Thyroid gland (tissue), 4 donors: ENCODE measurements at regions not wholly inside any gene's neighbourhood (a gene's known extent, or its start where the extent isn't known, plus 50 kb on each side); places are given as distances from the start of the nearest gene placed in this dataset.

Experiments
- DNase-seq, 2 donors: peaks; one replicate each; pipeline ENCODE4 v3.0.0-alpha.2; 2019
- H3K27ac ChIP-seq, 3 donors: fragments of 200-600 bp; sonication (generic); 1 replicate in 2 of 3; 2 replicates in 1 of 3; pipeline ENCODE4 v1.5.1; 2016 to 2019; ENCODE audit warnings: mild to moderate bottlenecking in 1 of 3, moderate library complexity in 1 of 3
- H3K27me3 ChIP-seq: fragments of 200-600 bp; sonication (generic); one replicate; pipeline ENCODE4 v1.5.1; 2019
- H3K36me3 ChIP-seq, 2 donors: fragments of 200-600 bp; sonication (generic); one replicate each; pipeline ENCODE4 v1.5.1; 2016 to 2019
- H3K4me1 ChIP-seq, 2 donors: fragments of 200-600 bp; sonication (generic); one replicate each; pipeline ENCODE4 v1.5.1; 2017 to 2019
- H3K4me3 ChIP-seq, 3 donors: fragments of 200-600 bp; sonication (generic); replicated peaks in 1 of 3; 1 replicate in 2 of 3; 2 replicates in 1 of 3; pipeline ENCODE4 v1.5.1; 2016; ENCODE audit warnings: mild to moderate bottlenecking in 1 of 3
- H3K9me3 ChIP-seq: fragments of 200-600 bp; sonication (generic); one replicate; pipeline ENCODE4 v1.5.1; 2017
- POLR2A ChIP-seq, 2 donors: fragments of 450-650 bp; IDR thresholded peaks; one replicate each; pipeline ENCODE4 v1.6.1; 2017; ENCODE audit warnings: antibody characterized with exemption in 2 of 2, mild to moderate bottlenecking in 2 of 2, moderate library complexity in 1 of 2
- WGBS, 2 donors: methylation state at CpG; one replicate each; pipeline ENCODE4 v1.1.5; 2017; 5-methylcytosine and 5-hydroxymethylcytosine counted together
- intact Hi-C: fragments of 100-400 bp; cut with DNase I; formaldehyde crosslinking; loops from one replicate; pipeline ENCODE4 v1.15.1; 2023
- TF ChIP-seq, protein P1 (sequence below), 6 experiments: fragments of 200-600 bp in 3 of 6; fragments of 450-650 bp in 3 of 6; sonication (generic) in 3 of 6; IDR thresholded peaks; one replicate each; pipeline ENCODE4 v1.5.1; 2016 to 2019; ENCODE audit warnings: antibody characterized with exemption in 6 of 6, mild to moderate bottlenecking in 2 of 6, inconsistent platforms in 1 of 6, moderate library complexity in 1 of 6

DNA sequence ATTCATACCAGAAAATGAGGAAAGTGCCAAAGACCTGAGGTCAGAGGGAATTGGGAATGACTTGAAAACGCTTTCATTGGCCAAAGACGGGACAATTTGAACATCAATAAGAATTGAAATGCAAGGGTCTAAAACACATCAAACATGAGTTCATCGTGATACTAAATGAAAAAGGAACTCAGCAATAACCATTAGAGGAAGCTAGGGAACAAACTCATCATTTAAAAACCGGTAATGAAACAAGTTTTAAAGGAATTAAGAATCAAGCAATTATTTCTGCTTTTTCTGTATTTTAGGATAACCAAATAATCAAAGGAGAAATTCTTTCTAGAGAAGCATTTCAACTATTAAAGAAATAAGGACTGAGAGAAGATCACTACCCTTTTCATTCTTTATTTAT, 303.1 kb downstream of the ARHGAP12 start:
- no peaks in the 10 kb centered on the region for H3K36me3 ChIP-seq
- intact Hi-C loops = no loop called here
- WGBS, 2 donors = 88 to 94% methylated on average over 4 of the region's 4 CpGs
- H3K4me3 ChIP-seq = no peak overlapping the region
- TF ChIP-seq, protein P1, sequence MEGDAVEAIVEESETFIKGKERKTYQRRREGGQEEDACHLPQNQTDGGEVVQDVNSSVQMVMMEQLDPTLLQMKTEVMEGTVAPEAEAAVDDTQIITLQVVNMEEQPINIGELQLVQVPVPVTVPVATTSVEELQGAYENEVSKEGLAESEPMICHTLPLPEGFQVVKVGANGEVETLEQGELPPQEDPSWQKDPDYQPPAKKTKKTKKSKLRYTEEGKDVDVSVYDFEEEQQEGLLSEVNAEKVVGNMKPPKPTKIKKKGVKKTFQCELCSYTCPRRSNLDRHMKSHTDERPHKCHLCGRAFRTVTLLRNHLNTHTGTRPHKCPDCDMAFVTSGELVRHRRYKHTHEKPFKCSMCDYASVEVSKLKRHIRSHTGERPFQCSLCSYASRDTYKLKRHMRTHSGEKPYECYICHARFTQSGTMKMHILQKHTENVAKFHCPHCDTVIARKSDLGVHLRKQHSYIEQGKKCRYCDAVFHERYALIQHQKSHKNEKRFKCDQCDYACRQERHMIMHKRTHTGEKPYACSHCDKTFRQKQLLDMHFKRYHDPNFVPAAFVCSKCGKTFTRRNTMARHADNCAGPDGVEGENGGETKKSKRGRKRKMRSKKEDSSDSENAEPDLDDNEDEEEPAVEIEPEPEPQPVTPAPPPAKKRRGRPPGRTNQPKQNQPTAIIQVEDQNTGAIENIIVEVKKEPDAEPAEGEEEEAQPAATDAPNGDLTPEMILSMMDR (IDR thresholded peaks at IDR 0.05) = no peak
- TF ChIP-seq POLR2A (IDR thresholded peaks at IDR 0.05) = no peak
- peaks cover 0 to 15% of the 10 kb centered on the region in 2 donors for H3K4me1 ChIP-seq
- DNase-seq = no peak
- no peak overlapping the region for H3K27ac ChIP-seq
- no peaks in the 10 kb centered on the region for H3K27me3 ChIP-seq
- H3K9me3 ChIP-seq = no peaks in the 10 kb centered on the region

DNA sequence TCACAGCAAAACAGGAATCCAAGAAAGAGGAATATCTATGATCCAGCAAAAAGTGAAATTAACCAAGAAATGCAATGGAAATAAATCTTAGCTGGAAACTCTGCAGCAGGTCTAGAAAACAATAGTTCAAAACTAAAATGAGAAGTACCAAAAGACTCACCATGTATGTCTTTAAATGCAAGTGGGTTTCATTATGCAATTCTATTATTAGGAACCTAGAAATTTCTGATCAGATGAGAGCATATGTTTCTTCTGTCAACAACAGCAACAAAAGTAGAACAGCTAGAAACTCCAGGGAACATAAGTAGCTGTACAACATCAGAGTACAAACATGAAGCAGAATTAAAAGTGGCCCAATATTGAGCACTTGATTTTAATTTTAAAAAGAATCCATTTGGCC, 304.0 kb downstream of the ARHGAP12 start:
- TF ChIP-seq POLR2A (IDR thresholded peaks at IDR 0.05) = no peak
- TF ChIP-seq, protein P1 (IDR thresholded peaks at IDR 0.05) = no peak
- H3K27ac ChIP-seq = no peak overlapping the region

DNA sequence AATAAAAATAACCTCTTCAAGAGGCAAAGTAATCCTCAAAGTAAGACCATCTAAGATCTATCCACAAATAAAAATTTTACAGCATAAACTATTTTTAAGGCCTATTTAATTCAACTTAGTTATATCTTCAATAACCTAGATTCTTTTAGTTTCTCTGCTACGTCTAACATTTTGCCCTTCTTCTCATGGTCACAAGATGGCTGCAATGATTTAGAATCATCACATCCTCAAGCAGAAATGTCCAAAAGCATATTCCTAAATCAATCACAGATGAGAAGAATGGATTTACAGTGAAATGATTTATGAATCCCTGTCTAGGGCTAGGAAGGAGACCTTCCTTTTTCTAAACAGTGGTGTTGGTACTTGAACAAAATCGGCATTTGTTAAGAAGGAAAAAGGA, 304.7 kb downstream of the ARHGAP12 start:
- no peak for DNase-seq
- WGBS, 2 donors = 90 to 98% methylated on average over 2 of the region's 2 CpGs
- peaks cover 0 to 25% of the 10 kb centered on the region in 2 donors for H3K4me1 ChIP-seq
- intact Hi-C loops = no loop called here
- H3K36me3 ChIP-seq = no peaks in the 10 kb centered on the region
- no peaks in the 10 kb centered on the region for H3K27me3 ChIP-seq
- no peak overlapping the region for H3K27ac ChIP-seq
- no peak overlapping the region for H3K4me3 ChIP-seq
- no peaks in the 10 kb centered on the region for H3K9me3 ChIP-seq
- TF ChIP-seq, protein P1 (IDR thresholded peaks at IDR 0.05) = no peak
- no peak for TF ChIP-seq POLR2A (IDR thresholded peaks at IDR 0.05)

More for the DNA sequence above, 304.0 kb downstream of the ARHGAP12 start:
- Histone ChIP-seq H3K9me3 (no peaks in the 10 kb centered on the region), H3K36me3 (no peaks in the 10 kb centered on the region), H3K4me1 (peaks cover 0 to 25% of the 10 kb centered on the region in 2 donors), H3K27me3 (no peaks in the 10 kb centered on the region), H3K4me3 (no peak overlapping the region)
- no peak for DNase-seq
- intact Hi-C loops = no loop called here

DNA sequence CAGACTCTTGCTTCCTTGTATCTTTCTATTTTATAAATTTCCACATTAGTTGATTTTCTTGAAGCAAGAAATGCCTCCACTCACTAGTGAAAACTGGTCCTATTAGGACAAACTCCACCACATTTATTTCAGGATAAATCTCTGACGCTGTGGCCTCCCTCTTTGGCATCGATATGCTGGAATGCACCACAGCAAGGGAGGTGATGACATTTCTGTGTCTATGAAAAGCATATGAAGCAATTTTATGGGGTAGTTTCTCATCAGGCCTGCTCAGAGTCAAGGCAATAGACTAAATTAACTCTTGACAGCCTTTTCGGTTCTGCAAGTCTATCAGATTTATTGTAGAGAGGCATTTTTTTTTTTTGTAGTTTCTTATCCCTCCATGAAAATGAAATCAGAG, 304.4 kb downstream of the ZEB1 start:
- Histone ChIP-seq H3K4me1 (peaks cover 0 to 25% of the 10 kb centered on the region in 2 donors), H3K4me3 (no peak overlapping the region), H3K27ac (no peak overlapping the region), H3K9me3 (no peaks in the 10 kb centered on the region), H3K27me3 (no peaks in the 10 kb centered on the region), H3K36me3 (no peaks in the 10 kb centered on the region)
- no peak for TF ChIP-seq POLR2A (IDR thresholded peaks at IDR 0.05)
- TF ChIP-seq, protein P1 (IDR thresholded peaks at IDR 0.05) = no peak
- intact Hi-C loops = no loop called here
- 74 to 83% methylated on average over 3 of the region's 3 CpGs for WGBS, 2 donors
- DNase-seq = no peak

DNA sequence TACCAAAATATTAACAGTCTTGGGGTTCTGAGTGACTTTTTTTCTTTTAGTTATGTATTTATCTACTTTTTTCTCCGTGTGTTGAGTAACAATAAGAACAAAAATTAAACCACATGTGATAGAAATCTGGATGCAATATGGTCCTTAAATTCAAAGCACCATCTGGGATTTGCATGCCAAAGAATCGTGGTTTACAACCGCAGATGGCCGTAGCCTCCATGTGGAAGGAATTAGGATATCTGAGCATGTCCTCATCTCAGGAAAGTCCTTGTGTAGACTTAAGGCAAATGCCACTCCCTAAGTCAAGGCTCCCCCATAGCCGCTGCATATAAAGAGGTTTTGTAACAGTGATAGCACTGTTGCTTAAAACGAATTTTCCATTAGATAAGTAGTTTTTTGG, 304.0 kb downstream of the ZEB1 start:
- Histone ChIP-seq H3K4me3 (no peak overlapping the region), H3K27me3 (no peaks in the 10 kb centered on the region), H3K4me1 (peaks cover 0 to 25% of the 10 kb centered on the region in 2 donors), H3K27ac (no peak overlapping the region), H3K9me3 (no peaks in the 10 kb centered on the region), H3K36me3 (no peaks in the 10 kb centered on the region)
- no peak for DNase-seq
- TF ChIP-seq POLR2A (IDR thresholded peaks at IDR 0.05) = no peak
- TF ChIP-seq, protein P1 (IDR thresholded peaks at IDR 0.05) = no peak
- intact Hi-C loops = no loop called here
- WGBS, 2 donors = 68 to 83% methylated on average over 6 of the region's 6 CpGs
